ENCODE measurements at regions not wholly inside any gene's neighbourhood (a gene's known extent, or its start where the extent isn't known, plus 50 kb on each side); places are given as distances from the start of the nearest gene placed in this dataset.
A peak's percentile ranks its signal among the peaks of the same experiment; 100 is the strongest.

- Histone ChIP-seq H3K14ac (ENCODE audit: low read length) (no peak overlapping the region), H3K36me3 (ENCODE audit: control insufficient read depth in 1 of 2, insufficient read depth in 2 of 2, low read length in 2 of 2) (peaks cover 6 to 9% of the 10 kb centered on the region in 2 experiments), H4K91ac (ENCODE audit: low read depth, low read length) (no peak overlapping the region), H2AFZ (ENCODE audit: insufficient read depth, low read length, poor library complexity) (no peak overlapping the region), H2BK12ac (ENCODE audit: low read length) (no peak overlapping the region), H3K9me3 (ENCODE audit: insufficient read depth, low read depth, low read length) (no peaks in the 10 kb centered on the region), H3K79me1 (ENCODE audit: low read length) (no peaks in the 10 kb centered on the region), H2BK120ac (ENCODE audit: insufficient read depth, low read length, poor library complexity) (no peak overlapping the region), H3K79me2 (ENCODE audit: control insufficient read depth, insufficient read depth, low read length, poor library complexity) (no peaks in the 10 kb centered on the region), H3K4ac (ENCODE audit: low read depth, low read length) (no peak overlapping the region), H3K4me1 (ENCODE audit: control insufficient read depth in 1 of 2, insufficient read depth in 2 of 2, low read length in 2 of 2) (no peaks in the 10 kb centered on the region), H3K27ac (ENCODE audit: low read depth, low read length) (no peak overlapping the region), H4K12ac (ENCODE audit: low read depth, low read length) (no peak overlapping the region), H4K8ac (ENCODE audit: low read depth, low read length) (no peak overlapping the region), H3K27me3 (ENCODE audit: insufficient read depth, low read length) (no peaks in the 10 kb centered on the region), H2BK5ac (ENCODE audit: low read depth, low read length, poor library complexity) (no peak overlapping the region), H2AK5ac (ENCODE audit: low read length) (no peak overlapping the region), H3K4me3 (ENCODE audit: low read depth, low read length) (no peak overlapping the region), H3K9ac (ENCODE audit: low read length) (no peak overlapping the region), H3K18ac (ENCODE audit: low read length) (no peak overlapping the region), H3K23ac (ENCODE audit: low read length) (no peak overlapping the region), H3K4me2 (ENCODE audit: low read length) (no peak overlapping the region)
- DNase-seq = no peak
- no CpG with 5 or more reads among the region's 11 CpGs for WGBS (ENCODE audit: extremely low coverage, insufficient coverage, insufficient read length)
These were observed 98.0 kb downstream of the KPNA2 start for GRCh38 chr17:68133346-68134045.

- Histone ChIP-seq H4K12ac (ENCODE audit: low read depth, low read length) (no peak overlapping the region), H3K27ac (ENCODE audit: low read depth, low read length) (no peak overlapping the region), H3K18ac (ENCODE audit: low read length) (no peak overlapping the region), H3K79me2 (ENCODE audit: control insufficient read depth, insufficient read depth, low read length, poor library complexity) (no peaks in the 10 kb centered on the region), H3K4ac (ENCODE audit: low read depth, low read length) (no peak overlapping the region), H3K23ac (ENCODE audit: low read length) (no peak overlapping the region), H2BK12ac (ENCODE audit: low read length) (no peak overlapping the region), H3K4me2 (ENCODE audit: low read length) (no peak overlapping the region), H2AK5ac (ENCODE audit: low read length) (no peak overlapping the region), H3K79me1 (ENCODE audit: low read length) (no peaks in the 10 kb centered on the region), H2BK120ac (ENCODE audit: insufficient read depth, low read length, poor library complexity) (no peak overlapping the region), H4K8ac (ENCODE audit: low read depth, low read length) (no peak overlapping the region), H3K9ac (ENCODE audit: low read length) (no peak overlapping the region), H4K91ac (ENCODE audit: low read depth, low read length) (no peak overlapping the region), H3K4me3 (ENCODE audit: low read depth, low read length) (no peak overlapping the region), H3K36me3 (ENCODE audit: control insufficient read depth in 1 of 2, insufficient read depth in 2 of 2, low read length in 2 of 2) (peaks cover 6 to 9% of the 10 kb centered on the region in 2 experiments), H3K9me3 (ENCODE audit: insufficient read depth, low read depth, low read length) (no peaks in the 10 kb centered on the region), H2AFZ (ENCODE audit: insufficient read depth, low read length, poor library complexity) (no peak overlapping the region), H2BK5ac (ENCODE audit: low read depth, low read length, poor library complexity) (no peak overlapping the region), H3K4me1 (ENCODE audit: control insufficient read depth in 1 of 2, insufficient read depth in 2 of 2, low read length in 2 of 2) (no peaks in the 10 kb centered on the region), H3K14ac (ENCODE audit: low read length) (no peak overlapping the region), H3K27me3 (ENCODE audit: insufficient read depth, low read length) (no peaks in the 10 kb centered on the region)
- WGBS (ENCODE audit: extremely low coverage, insufficient coverage, insufficient read length) = no CpG with 5 or more reads among the region's 23 CpGs
- peak in 1 of 2 donors; percentile 10 for DNase-seq
These were observed 98.6 kb downstream of the KPNA2 start for GRCh38 chr17:68134046-68134637.

- Histone ChIP-seq H3K27me3 (ENCODE audit: insufficient read depth, low read length) (no peaks in the 10 kb centered on the region), H3K9me3 (ENCODE audit: insufficient read depth, low read depth, low read length) (no peaks in the 10 kb centered on the region), H4K12ac (ENCODE audit: low read depth, low read length) (peak overlapping the region; percentile 46), H2BK5ac (ENCODE audit: low read depth, low read length, poor library complexity) (no peak overlapping the region), H4K91ac (ENCODE audit: low read depth, low read length) (no peak overlapping the region), H3K4me3 (ENCODE audit: low read depth, low read length) (no peak overlapping the region), H3K4me1 (ENCODE audit: control insufficient read depth in 1 of 2, insufficient read depth in 2 of 2, low read length in 2 of 2) (no peaks in the 10 kb centered on the region), H2BK120ac (ENCODE audit: insufficient read depth, low read length, poor library complexity) (no peak overlapping the region), H2AK5ac (ENCODE audit: low read length) (no peak overlapping the region), H3K79me1 (ENCODE audit: low read length) (no peaks in the 10 kb centered on the region), H4K8ac (ENCODE audit: low read depth, low read length) (no peak overlapping the region), H3K79me2 (ENCODE audit: control insufficient read depth, insufficient read depth, low read length, poor library complexity) (no peaks in the 10 kb centered on the region), H3K27ac (ENCODE audit: low read depth, low read length) (no peak overlapping the region), H3K23ac (ENCODE audit: low read length) (no peak overlapping the region), H2AFZ (ENCODE audit: insufficient read depth, low read length, poor library complexity) (no peak overlapping the region), H3K9ac (ENCODE audit: low read length) (no peak overlapping the region), H3K18ac (ENCODE audit: low read length) (no peak overlapping the region), H2BK12ac (ENCODE audit: low read length) (no peak overlapping the region), H3K14ac (ENCODE audit: low read length) (no peak overlapping the region), H3K4ac (ENCODE audit: low read depth, low read length) (no peak overlapping the region), H3K36me3 (ENCODE audit: control insufficient read depth in 1 of 2, insufficient read depth in 2 of 2, low read length in 2 of 2) (peaks cover 6 to 9% of the 10 kb centered on the region in 2 experiments), H3K4me2 (ENCODE audit: low read length) (no peak overlapping the region)
- WGBS (ENCODE audit: extremely low coverage, insufficient coverage, insufficient read length) = no CpG with 5 or more reads among the region's 20 CpGs
- DNase-seq = no peak
These were observed 99.2 kb downstream of the KPNA2 start for GRCh38 chr17:68134731-68135130.

- no peak overlapping the region for H2BK5ac ChIP-seq (ENCODE audit: low read depth, low read length, poor library complexity)
- H3K27ac ChIP-seq (ENCODE audit: low read depth, low read length) = no peak overlapping the region
- no peak overlapping the region for H4K91ac ChIP-seq (ENCODE audit: low read depth, low read length)
- no peak overlapping the region for H3K23ac ChIP-seq (ENCODE audit: low read length)
- no peaks in the 10 kb centered on the region for H3K4me1 ChIP-seq (ENCODE audit: control insufficient read depth in 1 of 2, insufficient read depth in 2 of 2, low read length in 2 of 2)
- no peak overlapping the region for H3K9ac ChIP-seq (ENCODE audit: low read length)
- no peak overlapping the region for H3K4me3 ChIP-seq (ENCODE audit: low read depth, low read length)
- H3K9me3 ChIP-seq (ENCODE audit: insufficient read depth, low read depth, low read length) = no peaks in the 10 kb centered on the region
- no CpG with 5 or more reads among the region's 40 CpGs for WGBS (ENCODE audit: extremely low coverage, insufficient coverage, insufficient read length)
- H3K79me2 ChIP-seq (ENCODE audit: control insufficient read depth, insufficient read depth, low read length, poor library complexity) = no peaks in the 10 kb centered on the region
- no peak overlapping the region for H2BK12ac ChIP-seq (ENCODE audit: low read length)
- no peaks in the 10 kb centered on the region for H3K79me1 ChIP-seq (ENCODE audit: low read length)
- DNase-seq = no peak
- no peak overlapping the region for H3K4ac ChIP-seq (ENCODE audit: low read depth, low read length)
- no peak overlapping the region for H4K12ac ChIP-seq (ENCODE audit: low read depth, low read length)
- H3K27me3 ChIP-seq (ENCODE audit: insufficient read depth, low read length) = no peaks in the 10 kb centered on the region
- no peak overlapping the region for H2AFZ ChIP-seq (ENCODE audit: insufficient read depth, low read length, poor library complexity)
- peaks cover 6 to 9% of the 10 kb centered on the region in 2 experiments for H3K36me3 ChIP-seq (ENCODE audit: control insufficient read depth in 1 of 2, insufficient read depth in 2 of 2, low read length in 2 of 2)
- no peak overlapping the region for H2BK120ac ChIP-seq (ENCODE audit: insufficient read depth, low read length, poor library complexity)
- H3K18ac ChIP-seq (ENCODE audit: low read length) = no peak overlapping the region
- H2AK5ac ChIP-seq (ENCODE audit: low read length) = no peak overlapping the region
- no peak overlapping the region for H3K4me2 ChIP-seq (ENCODE audit: low read length)
- H4K8ac ChIP-seq (ENCODE audit: low read depth, low read length) = no peak overlapping the region
- H3K14ac ChIP-seq (ENCODE audit: low read length) = no peak overlapping the region
These were observed 99.8 kb downstream of the KPNA2 start for GRCh38 chr17:68135141-68135887.
